Liver (tissue), 8 donors: ENCODE measurements at regions not wholly inside any gene's neighbourhood (a gene's known extent, or its start where the extent isn't known, plus 50 kb on each side); places are given as distances from the start of the nearest gene placed in this dataset.

Source experiments
- DNase-seq: peaks from one replicate; pipeline ENCODE4 v3.0.0-alpha.2; 2017; ENCODE audit warnings: low spot score
- H3K27ac ChIP-seq, 2 donors: one replicate each; pipeline ENCODE4 v1.7.0; 2013; ENCODE audit warnings: inconsistent platforms in 2 of 2, low read length in 2 of 2, control low read depth in 1 of 2, low read depth in 1 of 2, mild to moderate bottlenecking in 1 of 2
- H3K27me3 ChIP-seq, 4 donors: one replicate each; pipeline versions ENCODE4 v1.6.1 to v1.7.0; 2013; ENCODE audit warnings: low read length in 3 of 4, inconsistent platforms in 1 of 4, mild to moderate bottlenecking in 1 of 4, moderate library complexity in 1 of 4; ENCODE audit not compliant: control insufficient read depth in 4 of 4, insufficient read depth in 4 of 4
- H3K36me3 ChIP-seq, 4 donors: one replicate each; pipeline versions ENCODE4 v1.6.1 to v1.7.0; 2013; ENCODE audit warnings: low read length in 3 of 4, mild to moderate bottlenecking in 3 of 4, low read depth in 1 of 4, moderate library complexity in 1 of 4; ENCODE audit not compliant: control insufficient read depth in 4 of 4, insufficient read depth in 3 of 4
- H3K4me1 ChIP-seq, 4 donors: one replicate each; pipeline versions ENCODE4 v1.6.1 to v1.7.0; 2013; ENCODE audit warnings: low read length in 3 of 4, mild to moderate bottlenecking in 3 of 4, moderate library complexity in 1 of 4; ENCODE audit not compliant: control insufficient read depth in 4 of 4, insufficient read depth in 4 of 4
- H3K4me3 ChIP-seq, 3 donors: one replicate each; pipeline versions ENCODE4 v1.6.1 to v1.7.0; 2013; ENCODE audit warnings: low read length in 3 of 3, control low read depth in 1 of 3, low read depth in 1 of 3, mild to moderate bottlenecking in 1 of 3
- H3K9ac ChIP-seq, 2 donors: one replicate each; pipeline ENCODE4 v1.7.0; 2013; ENCODE audit warnings: low read length in 2 of 2, mild to moderate bottlenecking in 2 of 2, moderate library complexity in 2 of 2, control low read depth in 1 of 2, low read depth in 1 of 2
- H3K9me3 ChIP-seq, 4 donors: one replicate each; pipeline versions ENCODE4 v1.6.1 to v1.7.0; 2013; ENCODE audit warnings: low read length in 3 of 4; ENCODE audit not compliant: control insufficient read depth in 4 of 4
- EGR1 ChIP-seq, 2 donors: IDR thresholded peaks; 2 replicates each; pipeline ENCODE4 v1.6.1; 2016 to 2018; ENCODE audit warnings: antibody characterized with exemption in 2 of 2, low read depth in 2 of 2
- FOXA1 ChIP-seq: IDR thresholded peaks from 2 replicates; pipeline ENCODE4 v1.6.1; 2016; ENCODE audit warnings: antibody characterized with exemption
- NR2F2 ChIP-seq: IDR thresholded peaks from 2 replicates; pipeline ENCODE4 v1.6.1; 2016; ENCODE audit warnings: antibody characterized with exemption
- RAD21 ChIP-seq, 2 donors: IDR thresholded peaks; 2 replicates each; pipeline ENCODE4 v1.6.1; 2016; ENCODE audit warnings: antibody characterized with exemption in 2 of 2, mild to moderate bottlenecking in 2 of 2
- RXRA ChIP-seq, 2 donors: IDR thresholded peaks; 2 replicates each; pipeline ENCODE4 v1.6.1; 2017 to 2018; ENCODE audit warnings: antibody characterized with exemption in 2 of 2, mild to moderate bottlenecking in 1 of 2
- SP1 ChIP-seq: IDR thresholded peaks from 2 replicates; pipeline ENCODE4 v1.6.1; 2018; ENCODE audit warnings: antibody characterized with exemption, mild to moderate bottlenecking
- TAF1 ChIP-seq: conservative IDR thresholded peaks from 2 replicates; pipeline ENCODE4 v1.6.1; 2016; ENCODE audit warnings: antibody characterized with exemption, mild to moderate bottlenecking
- YY1 ChIP-seq: IDR thresholded peaks from 2 replicates; pipeline ENCODE4 v1.6.1; 2016; ENCODE audit warnings: antibody characterized with exemption, mild to moderate bottlenecking
- WGBS: extraction: QIAGEN DNeasy Blood & Tissue Kit; methylation state at CpG from one replicate; pipeline ENCODE4 v1.1.7; 2013; 5-methylcytosine and 5-hydroxymethylcytosine counted together
- TF ChIP-seq, protein P1 (sequence below): fragments of 150-350 bp; IDR thresholded peaks from 2 replicates; pipeline ENCODE4 v1.5.1; 2017; ENCODE audit warnings: improper control_type of control experiment, low read depth, low read length; ENCODE audit not compliant: missing input control
- TF ChIP-seq, protein P2 (sequence below): IDR thresholded peaks from 2 replicates; pipeline ENCODE4 v1.6.1; 2016; ENCODE audit warnings: antibody characterized with exemption
- TF ChIP-seq, protein P3 (sequence below): IDR thresholded peaks from 2 replicates; pipeline ENCODE4 v1.6.1; 2016; ENCODE audit warnings: antibody characterized with exemption
- donor health status: healthy.
- donor health status: healthy.
- donor health status: healthy.
- donor health status: healthy.
- donor health status: healthy.

DNA sequence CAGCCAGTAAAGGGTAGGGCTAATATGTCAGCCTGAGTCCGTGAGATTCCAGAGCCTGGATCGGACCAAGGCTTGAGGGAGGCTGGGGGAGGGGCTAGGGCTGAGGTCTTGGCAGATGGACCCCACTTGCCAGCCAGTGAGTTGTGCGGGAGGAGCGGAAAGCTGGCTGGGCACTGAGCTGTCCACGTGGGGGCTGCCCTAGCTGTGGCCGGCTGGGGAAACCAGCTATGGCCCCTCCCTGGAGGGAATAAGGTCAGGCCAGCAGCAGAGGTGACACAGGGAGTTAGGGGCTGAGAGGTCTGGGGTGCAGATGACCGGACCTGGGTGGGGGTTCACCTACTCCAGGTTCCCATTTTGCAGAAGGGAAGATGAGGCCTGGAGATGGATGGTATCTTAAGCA, 77.3 kb downstream of the UNCX start:
- Histone ChIP-seq H3K27me3 (peaks cover 0 to 2% (median under 1%) of the 10 kb centered on the region in 4 donors), H3K4me3 (no peak overlapping the region), H3K9ac (no peak overlapping the region), H3K4me1 (no peaks in the 10 kb centered on the region), H3K36me3 (no peaks in the 10 kb centered on the region), H3K9me3 (peaks cover 0 to 4% (median 2%) of the 10 kb centered on the region in 4 donors), H3K27ac (no peak overlapping the region)
- no peak for DNase-seq
- TF ChIP-seq, protein P1, sequence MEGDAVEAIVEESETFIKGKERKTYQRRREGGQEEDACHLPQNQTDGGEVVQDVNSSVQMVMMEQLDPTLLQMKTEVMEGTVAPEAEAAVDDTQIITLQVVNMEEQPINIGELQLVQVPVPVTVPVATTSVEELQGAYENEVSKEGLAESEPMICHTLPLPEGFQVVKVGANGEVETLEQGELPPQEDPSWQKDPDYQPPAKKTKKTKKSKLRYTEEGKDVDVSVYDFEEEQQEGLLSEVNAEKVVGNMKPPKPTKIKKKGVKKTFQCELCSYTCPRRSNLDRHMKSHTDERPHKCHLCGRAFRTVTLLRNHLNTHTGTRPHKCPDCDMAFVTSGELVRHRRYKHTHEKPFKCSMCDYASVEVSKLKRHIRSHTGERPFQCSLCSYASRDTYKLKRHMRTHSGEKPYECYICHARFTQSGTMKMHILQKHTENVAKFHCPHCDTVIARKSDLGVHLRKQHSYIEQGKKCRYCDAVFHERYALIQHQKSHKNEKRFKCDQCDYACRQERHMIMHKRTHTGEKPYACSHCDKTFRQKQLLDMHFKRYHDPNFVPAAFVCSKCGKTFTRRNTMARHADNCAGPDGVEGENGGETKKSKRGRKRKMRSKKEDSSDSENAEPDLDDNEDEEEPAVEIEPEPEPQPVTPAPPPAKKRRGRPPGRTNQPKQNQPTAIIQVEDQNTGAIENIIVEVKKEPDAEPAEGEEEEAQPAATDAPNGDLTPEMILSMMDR = no peak
- TF ChIP-seq NR2F2 (no peak), TAF1 (no peak), RXRA (IDR thresholded peaks at IDR 0.05) (no peak), RAD21 (IDR thresholded peaks at IDR 0.05) (no peak), YY1 (no peak)
- TF ChIP-seq, protein P2, sequence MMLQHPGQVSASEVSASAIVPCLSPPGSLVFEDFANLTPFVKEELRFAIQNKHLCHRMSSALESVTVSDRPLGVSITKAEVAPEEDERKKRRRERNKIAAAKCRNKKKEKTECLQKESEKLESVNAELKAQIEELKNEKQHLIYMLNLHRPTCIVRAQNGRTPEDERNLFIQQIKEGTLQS = no peak
- 82% methylated on average over 7 of the region's 7 CpGs for WGBS

DNA sequence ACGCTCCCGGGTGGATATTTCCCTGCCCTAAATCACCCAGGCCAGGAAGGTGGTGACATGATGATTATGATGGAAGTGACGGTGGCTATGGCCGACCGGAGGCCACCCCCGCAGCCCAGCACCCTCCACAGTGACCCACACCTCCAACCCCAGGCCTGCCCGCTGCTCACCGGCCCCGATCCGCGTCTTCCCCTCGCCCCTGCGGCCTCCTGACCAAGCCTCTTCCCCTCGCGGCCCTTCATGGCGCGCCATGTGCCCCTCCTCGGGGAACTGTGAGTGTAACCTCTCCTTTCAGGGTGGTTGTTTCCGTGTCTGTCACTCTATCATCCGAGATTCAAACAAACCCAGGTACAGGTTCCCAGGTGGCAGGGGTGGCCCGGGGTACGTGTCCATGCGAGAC, 78.3 kb downstream of the UNCX start:
- WGBS = 84% methylated on average over 23 of the region's 23 CpGs
- Histone ChIP-seq H3K9ac (no peak overlapping the region), H3K4me3 (no peak overlapping the region), H3K36me3 (no peaks in the 10 kb centered on the region), H3K4me1 (no peaks in the 10 kb centered on the region), H3K9me3 (peaks cover 0 to 4% (median 2%) of the 10 kb centered on the region in 4 donors), H3K27me3 (peaks cover 0 to 2% (median under 1%) of the 10 kb centered on the region in 4 donors), H3K27ac (no peak overlapping the region)
- DNase-seq = no peak
- TF ChIP-seq FOXA1 (no peak), EGR1 (IDR thresholded peaks at IDR 0.05; ENCODE audit: low read depth in 2 of 2) (no peak), SP1 (no peak)
- TF ChIP-seq, protein P1 = no peak
- TF ChIP-seq, protein P3, sequence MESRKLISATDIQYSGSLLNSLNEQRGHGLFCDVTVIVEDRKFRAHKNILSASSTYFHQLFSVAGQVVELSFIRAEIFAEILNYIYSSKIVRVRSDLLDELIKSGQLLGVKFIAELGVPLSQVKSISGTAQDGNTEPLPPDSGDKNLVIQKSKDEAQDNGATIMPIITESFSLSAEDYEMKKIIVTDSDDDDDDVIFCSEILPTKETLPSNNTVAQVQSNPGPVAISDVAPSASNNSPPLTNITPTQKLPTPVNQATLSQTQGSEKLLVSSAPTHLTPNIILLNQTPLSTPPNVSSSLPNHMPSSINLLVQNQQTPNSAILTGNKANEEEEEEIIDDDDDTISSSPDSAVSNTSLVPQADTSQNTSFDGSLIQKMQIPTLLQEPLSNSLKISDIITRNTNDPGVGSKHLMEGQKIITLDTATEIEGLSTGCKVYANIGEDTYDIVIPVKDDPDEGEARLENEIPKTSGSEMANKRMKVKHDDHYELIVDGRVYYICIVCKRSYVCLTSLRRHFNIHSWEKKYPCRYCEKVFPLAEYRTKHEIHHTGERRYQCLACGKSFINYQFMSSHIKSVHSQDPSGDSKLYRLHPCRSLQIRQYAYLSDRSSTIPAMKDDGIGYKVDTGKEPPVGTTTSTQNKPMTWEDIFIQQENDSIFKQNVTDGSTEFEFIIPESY = no peak
